Brain microvascular endothelial cell (primary cell): ENCODE measurements at regions not wholly inside any gene's neighbourhood (a gene's known extent, or its start where the extent isn't known, plus 50 kb on each side); places are given as distances from the start of the nearest gene placed in this dataset.

Experiments
- DNase-seq: peaks from one replicate; pipeline ENCODE4 v3.0.0-alpha.2; 2020
- H3K27ac ChIP-seq: fragments of 250-450 bp; sonication (Bioruptor Pico); 2 replicates; pipeline ENCODE4 v1.5.1; 2020; ENCODE audit warnings: mild to moderate bottlenecking, moderate library complexity
- H3K27me3 ChIP-seq: fragments of 250-450 bp; sonication (Bioruptor Pico); replicated peaks from 2 replicates; pipeline ENCODE4 v1.5.1; 2020; ENCODE audit warnings: mild to moderate bottlenecking
- H3K36me3 ChIP-seq: fragments of 250-450 bp; sonication (Bioruptor Pico); replicated peaks from 2 replicates; pipeline ENCODE4 v1.5.1; 2020; ENCODE audit warnings: mild to moderate bottlenecking
- H3K4me3 ChIP-seq: 2 replicates; pipeline ENCODE4 v1.5.1; 2011; ENCODE audit warnings: low read depth, mild to moderate bottlenecking, control low read depth, low read length, moderate library complexity
- in situ Hi-C: cut with HindIII; loops from 2 replicates; pipeline ENCODE4 v1.10.0; 2017; ENCODE audit warnings: low sequenced_read_pairs, low pct_ligation_motif_present
- TF ChIP-seq, protein P1 (sequence below): IDR thresholded peaks from 2 replicates; pipeline ENCODE4 v1.5.1; 2011; ENCODE audit warnings: low read depth, mild to moderate bottlenecking, moderate library complexity, low read length, control low read depth, inconsistent platforms; ENCODE audit errors: missing control alignments

DNA sequence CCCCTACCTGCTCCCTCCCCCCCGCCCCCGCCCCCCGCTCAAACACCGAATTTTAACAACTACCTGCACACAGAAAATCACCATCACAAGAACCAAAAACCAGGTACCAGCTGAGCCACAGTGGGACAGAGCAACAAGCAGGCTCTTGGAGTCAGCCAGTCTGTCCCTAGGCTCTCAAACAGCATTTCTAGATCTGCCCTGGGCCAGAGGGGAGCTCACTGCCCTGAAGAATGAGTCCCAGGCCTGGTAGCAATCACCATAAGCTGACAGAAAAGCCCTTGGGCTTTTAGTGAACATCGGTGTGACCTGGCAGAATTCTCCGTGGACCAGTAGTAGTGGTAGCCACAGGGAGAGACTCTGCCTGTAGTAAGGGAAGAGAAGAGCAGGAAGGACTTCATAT is 58.3 kb downstream of the C11orf87 start:
- DNase-seq: no peak
- Histone ChIP-seq H3K27me3 (no peaks in the 10 kb centered on the region), H3K4me3 (no peak overlapping the region), H3K36me3 (no peaks in the 10 kb centered on the region), H3K27ac (no peak overlapping the region)
- TF ChIP-seq, protein P1, sequence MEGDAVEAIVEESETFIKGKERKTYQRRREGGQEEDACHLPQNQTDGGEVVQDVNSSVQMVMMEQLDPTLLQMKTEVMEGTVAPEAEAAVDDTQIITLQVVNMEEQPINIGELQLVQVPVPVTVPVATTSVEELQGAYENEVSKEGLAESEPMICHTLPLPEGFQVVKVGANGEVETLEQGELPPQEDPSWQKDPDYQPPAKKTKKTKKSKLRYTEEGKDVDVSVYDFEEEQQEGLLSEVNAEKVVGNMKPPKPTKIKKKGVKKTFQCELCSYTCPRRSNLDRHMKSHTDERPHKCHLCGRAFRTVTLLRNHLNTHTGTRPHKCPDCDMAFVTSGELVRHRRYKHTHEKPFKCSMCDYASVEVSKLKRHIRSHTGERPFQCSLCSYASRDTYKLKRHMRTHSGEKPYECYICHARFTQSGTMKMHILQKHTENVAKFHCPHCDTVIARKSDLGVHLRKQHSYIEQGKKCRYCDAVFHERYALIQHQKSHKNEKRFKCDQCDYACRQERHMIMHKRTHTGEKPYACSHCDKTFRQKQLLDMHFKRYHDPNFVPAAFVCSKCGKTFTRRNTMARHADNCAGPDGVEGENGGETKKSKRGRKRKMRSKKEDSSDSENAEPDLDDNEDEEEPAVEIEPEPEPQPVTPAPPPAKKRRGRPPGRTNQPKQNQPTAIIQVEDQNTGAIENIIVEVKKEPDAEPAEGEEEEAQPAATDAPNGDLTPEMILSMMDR: no peak
- in situ Hi-C loops: no loop called here

DNA sequence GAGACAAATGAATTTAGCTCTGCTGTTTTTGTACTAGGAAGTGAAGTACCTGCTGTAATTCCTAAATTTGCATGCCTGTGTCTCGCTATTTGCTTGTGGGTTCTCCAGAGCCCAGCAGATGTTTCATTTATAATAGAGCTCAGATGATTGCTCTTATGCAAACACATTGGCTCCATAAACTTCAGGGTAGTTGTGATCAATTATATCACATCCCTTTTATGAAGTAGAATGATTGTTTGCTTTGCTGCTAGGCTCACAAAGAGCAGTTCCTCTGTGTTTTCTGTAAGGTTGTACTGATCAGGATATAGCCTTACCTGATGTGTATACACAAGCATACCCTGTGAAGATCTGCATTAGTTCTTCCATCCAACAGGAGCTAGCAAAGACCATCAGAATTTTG is 64.1 kb downstream of the C11orf87 start:
- Histone ChIP-seq H3K27ac (no peak overlapping the region), H3K36me3 (no peaks in the 10 kb centered on the region), H3K27me3 (no peaks in the 10 kb centered on the region), H3K4me3 (no peak overlapping the region)
- in situ Hi-C loops: no loop called here
- TF ChIP-seq, protein P1: no peak
- no peak for DNase-seq

DNA sequence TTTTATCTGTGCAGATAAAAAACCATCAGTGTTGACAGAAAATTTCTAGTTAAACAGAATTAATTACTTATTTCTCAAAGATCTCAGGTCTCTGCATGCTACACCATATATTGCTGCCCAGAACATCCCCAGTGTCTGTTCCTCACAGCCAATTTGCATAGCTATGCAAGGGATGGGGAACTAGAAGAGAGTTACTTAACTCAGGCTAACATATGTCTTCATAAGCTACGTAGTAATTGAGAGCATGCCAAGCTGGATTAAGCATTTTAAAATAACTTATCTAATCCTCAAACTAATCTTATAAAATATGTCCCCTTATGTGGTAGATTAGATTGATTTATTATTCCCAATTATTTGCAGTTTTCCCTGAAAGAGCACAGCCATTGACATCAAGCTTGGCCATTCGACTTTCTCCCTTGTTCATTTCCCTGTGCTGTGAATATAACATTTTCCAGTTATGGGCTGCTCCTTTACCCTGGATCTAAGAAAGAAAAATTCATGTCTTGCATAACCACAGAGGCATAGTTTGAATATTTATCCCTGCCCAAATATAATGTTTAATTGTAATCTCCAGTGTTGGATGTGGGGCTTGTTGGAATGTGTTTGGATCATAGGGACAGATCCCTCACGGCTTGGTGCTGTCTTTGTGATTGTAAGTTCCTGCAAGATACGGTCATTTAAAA is 69.1 kb downstream of the C11orf87 start:
- no peak overlapping the region for H3K4me3 ChIP-seq
- no peaks in the 10 kb centered on the region for H3K27me3 ChIP-seq
- DNase-seq: peak; percentile 3
- TF ChIP-seq, protein P1: no peak
- in situ Hi-C loops: no loop called here
- H3K36me3 ChIP-seq: no peaks in the 10 kb centered on the region
- no peak overlapping the region for H3K27ac ChIP-seq

DNA sequence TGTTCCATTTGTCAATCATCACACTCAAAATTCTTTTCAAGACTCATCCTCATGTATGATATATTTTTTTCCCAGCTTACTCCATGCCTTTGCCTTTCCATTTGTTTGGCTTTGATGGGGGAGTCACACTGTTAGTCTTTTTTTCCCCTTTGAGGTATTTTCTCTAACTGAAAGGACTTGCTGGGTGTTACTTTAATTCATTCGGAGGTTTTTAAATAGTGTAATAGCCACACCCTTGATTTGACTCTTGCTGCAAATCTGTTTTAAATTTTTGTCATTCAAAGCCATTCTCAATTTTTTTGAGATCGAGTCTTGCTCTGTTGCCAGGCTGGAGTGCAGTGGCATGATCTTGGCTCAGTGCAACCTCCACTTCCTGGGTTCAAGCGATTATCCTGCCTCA is 84.1 kb downstream of the C11orf87 start:
- H3K4me3 ChIP-seq: no peak overlapping the region
- DNase-seq: no peak
- no peaks in the 10 kb centered on the region for H3K36me3 ChIP-seq
- TF ChIP-seq, protein P1: no peak
- in situ Hi-C loops: no loop called here
- H3K27ac ChIP-seq: no peak overlapping the region
- no peaks in the 10 kb centered on the region for H3K27me3 ChIP-seq

DNA sequence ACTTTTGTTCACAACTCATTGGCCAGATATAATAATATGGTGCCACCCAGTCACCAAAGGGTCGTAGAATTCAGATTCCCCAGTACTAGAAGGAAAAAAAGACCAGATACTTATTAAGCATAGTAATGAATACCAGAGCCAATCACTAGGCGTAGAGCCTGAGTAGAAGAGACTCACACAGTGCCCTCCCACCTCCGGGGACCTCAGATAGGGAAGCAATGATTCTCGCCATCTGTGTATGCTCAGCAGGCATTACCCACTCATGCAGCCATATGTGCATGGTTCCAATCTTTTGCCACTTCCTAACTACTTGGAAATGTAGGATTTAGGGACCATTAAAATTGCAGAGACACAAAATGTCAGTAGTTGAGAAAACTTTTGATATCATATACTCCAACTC is 85.3 kb downstream of the C11orf87 start:
- in situ Hi-C loops: no loop called here
- Histone ChIP-seq H3K36me3 (no peaks in the 10 kb centered on the region), H3K4me3 (no peak overlapping the region), H3K27me3 (no peaks in the 10 kb centered on the region), H3K27ac (no peak overlapping the region)
- no peak for DNase-seq
- TF ChIP-seq, protein P1: no peak
